Tongue (tissue), 1 donor: ENCODE measurements at regions not wholly inside any gene's neighbourhood (a gene's known extent, or its start where the extent isn't known, plus 50 kb on each side); places are given as distances from the start of the nearest gene placed in this dataset.
"Not testable (repeated sequence)": the region's sequence is repeated elsewhere in the genome, so short reads cannot be mapped to it uniquely, and the experiment has no call there.

Source experiments
- DNase-seq: peaks from one replicate; pipeline ENCODE4 v3.0.0-alpha.2; 2015

- DNase-seq, result no peak
Observed at GRCh38 chr12:80045594-80045993, 53.7 kb upstream of the OTOGL start.

DNA sequence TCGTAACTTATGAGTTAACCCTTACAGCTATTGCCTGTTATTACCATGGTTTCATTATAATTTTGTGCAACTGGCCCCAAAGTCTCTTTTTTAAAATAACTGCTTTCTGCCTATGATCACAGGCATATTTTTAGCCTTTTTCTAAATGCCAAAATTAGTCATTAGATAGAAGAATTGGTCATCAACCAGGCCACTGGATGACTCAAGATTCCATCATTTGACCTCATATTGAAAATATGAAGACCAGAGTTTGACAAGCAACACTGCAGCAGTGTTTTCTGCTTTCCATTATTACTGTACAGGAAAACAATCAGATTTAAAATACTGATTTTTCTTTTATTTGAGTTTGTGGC is 54.7 kb upstream of the OTOGL start:
- DNase-seq, result no peak

- no peak for DNase-seq
Observed at GRCh38 chr12:80041692-80042091, 57.6 kb upstream of the OTOGL start.

GRCh38 chr12:80041071-80041470 is 58.3 kb upstream of the OTOGL start:
- DNase-seq, result no peak

DNA sequence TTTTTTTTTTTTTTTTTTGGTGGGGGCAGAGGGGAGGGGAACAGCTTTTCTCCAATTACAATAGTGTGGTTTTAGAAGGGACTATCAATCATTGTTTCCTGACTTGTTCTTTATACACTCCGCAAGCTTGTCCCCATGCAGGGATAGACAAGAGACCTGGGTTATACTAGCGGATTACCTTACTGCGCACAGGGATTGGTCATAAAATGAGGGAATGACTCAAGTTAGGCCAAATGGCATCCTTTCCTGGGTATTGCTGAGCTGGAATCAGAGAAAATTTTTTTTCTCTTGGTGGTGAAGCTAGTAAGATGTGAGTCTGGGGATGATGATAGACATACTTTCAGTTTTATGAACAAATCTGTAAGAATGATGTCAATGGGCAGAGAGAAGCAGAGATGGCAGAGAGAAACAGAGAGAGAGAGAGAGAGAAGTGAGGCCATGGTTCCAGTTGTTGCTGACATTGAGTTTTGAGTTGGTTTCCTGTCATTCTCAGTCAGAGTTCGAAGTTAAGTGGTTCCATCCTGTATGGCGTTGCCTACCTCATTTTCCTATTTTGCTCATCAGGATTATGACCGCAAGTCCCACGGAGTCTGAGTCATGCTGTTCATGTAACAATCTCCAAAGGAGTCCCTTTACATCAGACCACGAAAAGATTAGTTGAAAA is 59.1 kb upstream of the OTOGL start:
- DNase-seq, result no peak

DNA sequence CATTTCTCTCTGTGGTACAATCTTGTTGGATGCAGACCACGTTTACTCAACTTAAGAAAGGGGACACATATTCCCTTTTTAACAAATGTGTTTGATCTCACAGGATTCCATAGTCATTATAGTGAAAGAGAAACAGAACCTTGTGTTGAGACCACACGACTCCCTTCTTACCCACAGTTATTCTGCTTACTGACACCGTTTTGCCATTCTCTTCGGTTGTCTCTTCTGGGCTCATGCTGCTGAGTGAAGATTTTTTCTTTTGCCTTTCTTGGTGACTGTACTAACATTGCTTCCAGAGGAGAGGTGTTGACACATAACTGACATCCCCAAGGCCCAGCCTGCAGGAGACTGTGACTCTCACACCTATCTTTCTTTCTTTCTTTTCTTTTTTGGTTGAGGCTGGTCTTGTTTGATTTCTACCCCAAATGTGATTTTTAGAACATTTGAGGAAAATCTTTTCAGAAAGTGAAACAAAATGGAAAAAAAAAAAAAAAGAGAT is 61.2 kb upstream of the OTOGL start:
- DNase-seq, result no peak

GRCh38 chr12:80033448-80033847 is 65.9 kb upstream of the OTOGL start:
- peak; percentile 48 for DNase-seq

DNA sequence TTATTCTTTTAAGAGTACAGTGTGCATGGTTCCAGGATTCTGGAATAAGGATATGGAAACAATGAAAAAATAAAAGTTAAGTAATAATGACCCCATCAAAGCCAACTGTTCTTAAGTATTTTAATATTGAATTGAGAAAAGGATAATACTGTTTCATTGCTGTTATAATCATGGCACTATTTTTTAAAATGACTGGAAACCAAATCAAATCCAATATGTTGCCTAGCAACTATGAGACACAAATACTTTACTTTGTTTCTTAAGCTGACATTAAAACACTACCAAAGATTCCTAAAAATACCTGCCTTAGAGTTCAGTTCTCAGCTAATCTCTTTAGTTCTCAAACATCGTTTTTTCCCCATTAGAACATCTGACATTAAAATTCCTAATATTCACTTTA is 66.4 kb upstream of the OTOGL start:
- peak; percentile 12 for DNase-seq

DNA sequence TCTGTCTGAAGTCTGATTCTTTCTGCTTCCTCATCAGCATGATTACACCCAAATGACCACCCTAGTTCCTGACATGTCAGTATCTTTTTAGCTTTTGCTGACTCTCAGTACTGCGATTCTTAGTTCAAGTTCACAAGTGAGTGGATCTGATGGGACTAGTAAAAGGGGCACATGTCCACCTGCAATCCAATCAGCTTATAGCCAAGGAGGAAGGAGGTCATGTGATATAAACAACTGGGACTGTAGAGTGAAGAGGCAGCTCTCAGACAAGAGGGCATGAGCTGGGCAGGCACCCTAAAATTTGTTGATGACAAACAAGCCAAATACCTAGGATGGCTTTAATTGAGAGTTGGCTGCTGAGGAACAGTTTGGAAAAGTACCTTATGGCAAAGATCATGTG is 68.1 kb upstream of the OTOGL start:
- DNase-seq, result no peak

- DNase-seq, result no peak
Observed at GRCh38 chr12:80025638-80026037, 73.7 kb upstream of the OTOGL start.

- DNase-seq, result no peak
Observed at GRCh38 chr12:80019691-80020090, 79.6 kb upstream of the OTOGL start.

GRCh38 chr12:80018119-80018518 is 81.2 kb upstream of the OTOGL start:
- no peak for DNase-seq

- peak; percentile 17 for DNase-seq
Observed at GRCh38 chr12:80017261-80017870, 82.0 kb upstream of the OTOGL start.

GRCh38 chr12:80016684-80017083 is 81.8 kb upstream of the PPP1R12A start:
- DNase-seq, result no peak

DNA sequence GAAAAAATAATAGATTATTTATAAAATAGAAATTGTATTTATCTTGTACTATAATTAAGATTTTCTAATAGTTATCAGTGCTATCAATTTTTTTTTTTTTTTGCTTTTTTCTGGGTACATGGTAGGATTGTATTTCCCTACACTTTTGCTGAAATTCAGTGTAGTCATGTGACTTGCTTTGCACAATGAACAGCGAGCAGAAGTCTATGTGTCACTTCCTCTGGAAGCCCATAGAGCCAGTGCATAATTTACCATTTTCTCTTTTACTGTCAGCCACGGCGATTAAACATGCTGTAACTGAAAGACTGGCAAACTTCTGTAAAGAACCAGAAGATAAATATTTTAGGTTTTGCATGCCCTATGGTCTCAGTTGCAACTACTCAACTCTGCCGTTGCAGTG is 80.8 kb upstream of the PPP1R12A start:
- DNase-seq, result no peak

DNA sequence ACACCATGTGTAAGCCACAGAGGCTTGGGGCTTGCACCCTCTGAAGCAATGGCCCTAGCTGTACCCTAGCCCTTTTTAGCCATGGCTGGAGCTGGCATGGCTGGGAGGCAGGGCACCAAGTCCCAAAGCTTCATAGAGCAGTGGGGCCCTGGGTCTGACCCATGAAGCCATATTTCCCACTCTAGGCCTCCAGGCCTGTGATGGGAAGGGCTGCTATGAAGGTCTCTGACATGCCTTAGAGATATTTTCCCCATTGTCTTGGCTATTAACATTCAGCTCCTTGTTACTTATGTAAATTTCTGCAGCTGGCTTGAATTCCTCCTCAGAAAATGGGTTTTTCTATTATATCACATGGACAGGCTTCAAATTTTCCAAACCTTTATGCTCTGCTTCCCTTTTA is 68.8 kb upstream of the PPP1R12A start:
- not testable (repeated sequence) for DNase-seq

GRCh38 chr12:80001562-80001961 is 66.7 kb upstream of the PPP1R12A start:
- DNase-seq, result no peak

DNA sequence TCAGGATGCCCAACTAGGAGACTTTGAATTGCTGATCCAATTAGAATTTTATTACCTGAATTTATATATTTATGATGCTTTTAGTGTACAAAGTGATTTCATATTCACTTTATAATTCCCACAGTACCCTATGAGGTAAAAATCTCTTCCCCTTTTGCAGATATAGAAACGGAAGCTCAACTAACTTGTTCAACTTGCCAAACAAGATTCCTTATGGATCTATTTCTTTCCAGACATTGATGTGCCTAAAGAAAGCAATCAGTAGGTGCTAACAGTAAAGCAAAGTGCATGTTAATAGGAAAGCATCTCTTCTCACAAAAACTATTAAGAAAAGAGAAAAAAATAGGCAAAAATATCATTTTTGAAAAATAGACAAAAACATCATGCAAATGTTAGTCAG is 65.9 kb upstream of the PPP1R12A start:
- DNase-seq, result no peak

- DNase-seq, result no peak
Observed at GRCh38 chr12:79998554-79998953, 63.7 kb upstream of the PPP1R12A start.

DNA sequence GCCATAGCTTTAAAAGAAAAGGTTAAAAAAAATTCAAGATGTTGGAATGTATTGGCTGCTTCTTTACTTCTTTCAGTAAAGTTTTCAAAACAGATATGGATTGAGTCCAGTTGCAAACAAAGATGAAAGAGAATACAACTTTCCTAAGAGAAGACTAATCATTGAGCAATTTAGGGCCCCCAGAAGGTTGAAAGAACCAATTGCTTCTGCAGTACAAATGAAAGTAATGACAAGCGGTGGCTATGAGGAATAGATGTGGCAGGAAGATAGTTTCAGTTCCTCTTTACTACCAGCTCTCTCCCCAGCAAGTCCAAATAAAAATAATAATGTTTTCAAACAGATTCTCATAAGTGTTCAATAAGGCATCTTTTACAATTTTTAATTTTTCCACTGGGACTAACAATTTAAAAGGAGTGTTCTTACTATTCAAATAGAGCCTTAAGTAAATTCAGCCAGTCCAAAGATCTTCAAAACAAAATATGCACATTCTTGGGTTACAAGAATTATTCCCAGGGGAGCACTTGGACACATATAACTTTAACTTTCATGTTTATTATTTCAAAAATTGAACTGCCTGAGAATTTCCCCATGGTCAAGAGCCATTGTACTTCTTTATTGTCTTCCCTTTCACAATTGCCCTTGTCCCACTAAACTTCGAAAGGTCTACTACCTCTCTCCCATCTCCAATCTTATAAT is 62.3 kb upstream of the PPP1R12A start:
- DNase-seq, result no peak

DNA sequence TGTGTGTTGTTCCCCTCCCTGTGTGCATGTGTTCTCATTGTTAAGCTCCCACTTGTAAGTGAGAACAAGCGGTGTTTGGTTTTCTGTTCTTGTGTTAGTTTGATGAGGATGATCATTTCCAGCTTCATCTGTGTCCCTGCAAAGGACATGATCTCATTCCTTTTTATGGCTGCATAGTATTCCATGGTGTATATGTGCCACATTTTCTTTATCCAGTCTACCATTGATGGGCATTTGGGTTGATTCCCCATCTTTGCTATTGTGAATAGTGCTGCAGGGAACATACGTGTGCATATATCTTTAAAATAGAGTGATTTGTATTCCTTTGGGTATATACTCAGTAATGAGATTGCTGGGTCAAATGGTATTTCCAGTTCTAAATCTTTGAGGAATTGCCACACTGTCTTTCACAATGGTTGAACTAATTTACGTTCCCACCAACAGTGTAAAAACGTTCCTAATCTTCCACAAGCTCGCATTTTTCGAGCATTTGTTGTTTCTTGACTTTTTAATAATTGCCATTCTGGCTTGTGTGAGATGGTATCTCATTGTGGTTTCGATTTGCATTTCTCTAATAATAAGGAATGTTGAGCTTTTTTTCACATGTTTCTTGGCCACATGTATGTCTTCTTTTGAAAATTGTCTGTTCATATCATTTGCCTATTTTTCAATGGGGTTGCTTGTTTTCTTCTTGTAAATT is 60.6 kb upstream of the PPP1R12A start:
- not testable (repeated sequence) for DNase-seq

DNA sequence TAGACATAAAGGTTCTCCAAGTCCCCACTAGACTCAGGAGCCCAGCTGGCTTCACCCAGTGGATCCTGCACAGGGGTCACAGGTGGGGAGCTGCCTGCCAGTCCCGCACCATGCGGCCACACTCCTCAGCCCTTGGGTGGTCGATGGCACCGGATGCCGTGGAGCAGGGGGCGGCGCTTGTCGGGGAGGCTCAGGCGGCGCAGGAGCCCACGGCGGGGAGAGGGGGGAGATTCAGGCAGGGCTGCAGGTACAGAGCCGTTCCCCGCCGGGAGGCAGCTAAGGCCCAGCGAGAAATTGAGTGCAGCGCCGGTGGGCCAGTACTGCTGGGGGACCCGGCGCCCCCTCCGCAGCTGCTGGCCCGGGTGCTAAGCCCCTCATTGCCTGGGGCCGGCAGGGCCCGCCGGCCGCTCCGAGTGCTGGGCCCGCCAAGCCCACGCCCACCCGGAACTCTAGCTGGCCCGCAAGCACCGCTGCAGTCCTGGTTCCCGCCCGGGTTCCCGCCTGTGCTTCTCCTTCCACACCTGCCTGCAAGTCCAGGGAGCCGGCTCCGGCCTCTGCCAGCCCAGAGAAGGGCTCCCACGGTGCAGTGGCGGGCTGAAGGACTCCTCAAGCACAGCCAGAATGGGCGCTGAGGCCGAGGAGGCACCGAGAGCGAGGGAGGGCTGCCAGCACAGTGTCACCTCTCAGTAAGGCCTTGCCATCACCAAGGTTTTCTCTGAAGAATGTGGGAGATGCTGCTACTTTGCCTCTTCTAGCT is 58.4 kb upstream of the PPP1R12A start:
- DNase-seq, result no peak
